GM18858 (cell line): ENCODE measurements at regions not wholly inside any gene's neighbourhood (a gene's known extent, or its start where the extent isn't known, plus 50 kb on each side); places are given as distances from the start of the nearest gene placed in this dataset.
"Not testable (repeated sequence)": the region's sequence is repeated elsewhere in the genome, so short reads cannot be mapped to it uniquely, and the experiment has no call there.

Experiments used
- ATAC-seq: cut with Tn5 transposase; IDR thresholded peaks from one replicate; pipeline ENCODE4 v1.9.1; 2021; ENCODE audit not compliant: unreplicated experiment

- ATAC-seq: no peak
Observed at GRCh38 chr10:4181621-4182049, 396.6 kb upstream of the KLF6 start.

GRCh38 chr10:4181081-4181480 is 396.1 kb upstream of the KLF6 start:
- no peak for ATAC-seq

- ATAC-seq: no peak
Observed at GRCh38 chr10:4177791-4178190, 392.8 kb upstream of the KLF6 start.

GRCh38 chr10:4176500-4177281 is 391.7 kb upstream of the KLF6 start:
- no peak for ATAC-seq

- ATAC-seq: no peak
Observed at GRCh38 chr10:4174197-4174596, 389.2 kb upstream of the KLF6 start.

- no peak for ATAC-seq
Observed at GRCh38 chr10:4170633-4171314, 385.8 kb upstream of the KLF6 start.

- ATAC-seq: no peak
Observed at GRCh38 chr10:4170181-4170580, 385.2 kb upstream of the KLF6 start.

GRCh38 chr10:4169448-4169847 is 384.4 kb upstream of the KLF6 start:
- ATAC-seq: no peak

- no peak for ATAC-seq
Observed at GRCh38 chr10:4167216-4167615, 382.2 kb upstream of the KLF6 start.

- ATAC-seq: no peak
Observed at GRCh38 chr10:4162571-4163286, 377.7 kb upstream of the KLF6 start.

GRCh38 chr10:4159173-4159572 is 374.2 kb upstream of the KLF6 start:
- no peak for ATAC-seq

GRCh38 chr10:4154191-4154715 is 369.2 kb upstream of the KLF6 start:
- no peak for ATAC-seq

GRCh38 chr10:4151466-4151865 is 366.5 kb upstream of the KLF6 start:
- no peak for ATAC-seq

GRCh38 chr10:4150676-4151075 is 365.7 kb upstream of the KLF6 start:
- ATAC-seq: no peak

- ATAC-seq: not testable (repeated sequence)
Observed at GRCh38 chr10:4149460-4149859, 364.5 kb upstream of the KLF6 start.

- no peak for ATAC-seq
Observed at GRCh38 chr10:4147245-4147644, 362.2 kb upstream of the KLF6 start.

- no peak for ATAC-seq
Observed at GRCh38 chr10:4144817-4145216, 359.8 kb upstream of the KLF6 start.

- ATAC-seq: no peak
Observed at GRCh38 chr10:4141471-4141870, 356.5 kb upstream of the KLF6 start.

GRCh38 chr10:4138146-4138721 is 353.2 kb upstream of the KLF6 start:
- ATAC-seq: no peak

- no peak for ATAC-seq
Observed at GRCh38 chr10:4137299-4137698, 352.3 kb upstream of the KLF6 start.

- ATAC-seq: peak; percentile 62
Observed at GRCh38 chr10:4136121-4136520, 351.1 kb upstream of the KLF6 start.
